ENCODE measurements at regions not wholly inside any gene's neighbourhood (a gene's known extent, or its start where the extent isn't known, plus 50 kb on each side); places are given as distances from the start of the nearest gene placed in this dataset.

DNA sequence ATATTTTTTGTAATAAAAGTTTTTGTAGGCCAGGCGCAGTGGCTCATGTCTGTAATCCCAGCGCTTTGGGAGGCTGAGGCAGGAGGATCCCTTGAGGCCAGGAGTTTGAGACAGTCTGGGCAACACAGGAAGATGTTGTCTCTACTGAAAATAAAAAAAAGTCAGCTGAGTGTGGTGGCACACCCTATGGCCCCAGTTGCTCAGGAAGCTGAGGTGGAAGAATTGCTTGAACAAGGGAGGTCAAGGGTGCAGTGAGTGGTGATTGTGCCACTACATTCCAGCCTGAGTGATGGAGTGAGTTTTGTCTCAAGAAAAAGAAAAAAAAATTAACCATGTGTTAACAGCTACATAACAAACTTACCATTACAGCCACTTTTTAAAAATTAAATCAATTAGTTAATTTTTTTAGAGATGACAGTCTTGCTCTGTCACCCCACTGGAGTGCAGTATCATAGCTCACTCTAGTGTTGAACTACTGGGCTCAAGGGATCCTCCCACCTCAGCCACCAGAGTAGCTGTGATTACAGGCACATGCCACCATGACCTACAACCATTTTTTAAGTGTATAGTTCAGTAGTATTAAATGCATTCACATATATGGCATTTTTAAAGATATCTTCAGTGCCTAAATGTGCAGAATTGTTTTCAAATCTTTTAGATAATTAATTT, 67.2 kb upstream of the ACYP2 start:
- no peak for TF ChIP-seq CTCF (IDR thresholded peaks at IDR 0.05; ENCODE audit: poor library complexity)
- no peak for TF ChIP-seq EZH2 (IDR thresholded peaks at IDR 0.05; ENCODE audit: borderline replicate concordance)
